ENCODE measurements at regions not wholly inside any gene's neighbourhood (a gene's known extent, or its start where the extent isn't known, plus 50 kb on each side); places are given as distances from the start of the nearest gene placed in this dataset.

- TF ChIP-seq ZSCAN20 (CRISPR knock-in tag; IDR thresholded peaks at IDR 0.05): no peak
- no peak for TF ChIP-seq JUN (IDR thresholded peaks at IDR 0.05)
- TF ChIP-seq HDAC2 (IDR thresholded peaks at IDR 0.05): no peak
- TF ChIP-seq, protein P1, sequence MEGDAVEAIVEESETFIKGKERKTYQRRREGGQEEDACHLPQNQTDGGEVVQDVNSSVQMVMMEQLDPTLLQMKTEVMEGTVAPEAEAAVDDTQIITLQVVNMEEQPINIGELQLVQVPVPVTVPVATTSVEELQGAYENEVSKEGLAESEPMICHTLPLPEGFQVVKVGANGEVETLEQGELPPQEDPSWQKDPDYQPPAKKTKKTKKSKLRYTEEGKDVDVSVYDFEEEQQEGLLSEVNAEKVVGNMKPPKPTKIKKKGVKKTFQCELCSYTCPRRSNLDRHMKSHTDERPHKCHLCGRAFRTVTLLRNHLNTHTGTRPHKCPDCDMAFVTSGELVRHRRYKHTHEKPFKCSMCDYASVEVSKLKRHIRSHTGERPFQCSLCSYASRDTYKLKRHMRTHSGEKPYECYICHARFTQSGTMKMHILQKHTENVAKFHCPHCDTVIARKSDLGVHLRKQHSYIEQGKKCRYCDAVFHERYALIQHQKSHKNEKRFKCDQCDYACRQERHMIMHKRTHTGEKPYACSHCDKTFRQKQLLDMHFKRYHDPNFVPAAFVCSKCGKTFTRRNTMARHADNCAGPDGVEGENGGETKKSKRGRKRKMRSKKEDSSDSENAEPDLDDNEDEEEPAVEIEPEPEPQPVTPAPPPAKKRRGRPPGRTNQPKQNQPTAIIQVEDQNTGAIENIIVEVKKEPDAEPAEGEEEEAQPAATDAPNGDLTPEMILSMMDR (IDR thresholded peaks at IDR 0.05): no peak
- no peak for TF ChIP-seq POLR2AphosphoS2 (conservative IDR thresholded peaks at IDR 0.05; ENCODE audit: low read length)
- TF ChIP-seq POLR2A (IDR thresholded peaks at IDR 0.05; ENCODE audit: low read length): no peak
These were observed 249.8 kb downstream of the SAMD5 start for GRCh38 chr6:147758303-147758702.
